Stimulated activated CD4-positive, alpha-beta T cell treated with anti-CD3 and anti-CD28 coated beads, Interleukin-15, amount 100 ng/mL, for 48 hours (primary cell): ENCODE measurements at regions not wholly inside any gene's neighbourhood (a gene's known extent, or its start where the extent isn't known, plus 50 kb on each side); places are given as distances from the start of the nearest gene placed in this dataset.
"Not testable (repeated sequence)": the region's sequence is repeated elsewhere in the genome, so short reads cannot be mapped to it uniquely, and the experiment has no call there.

Experiments used
- DNase-seq, 2 donors: peaks; one replicate each; pipeline ENCODE4 v3.0.0-alpha.2; 2020; ENCODE audit warnings: low read depth in 2 of 2

- DNase-seq: no peak
Measured at GRCh38 chr4:110424144-110424543, 51.8 kb upstream of the ENPEP start.

DNA sequence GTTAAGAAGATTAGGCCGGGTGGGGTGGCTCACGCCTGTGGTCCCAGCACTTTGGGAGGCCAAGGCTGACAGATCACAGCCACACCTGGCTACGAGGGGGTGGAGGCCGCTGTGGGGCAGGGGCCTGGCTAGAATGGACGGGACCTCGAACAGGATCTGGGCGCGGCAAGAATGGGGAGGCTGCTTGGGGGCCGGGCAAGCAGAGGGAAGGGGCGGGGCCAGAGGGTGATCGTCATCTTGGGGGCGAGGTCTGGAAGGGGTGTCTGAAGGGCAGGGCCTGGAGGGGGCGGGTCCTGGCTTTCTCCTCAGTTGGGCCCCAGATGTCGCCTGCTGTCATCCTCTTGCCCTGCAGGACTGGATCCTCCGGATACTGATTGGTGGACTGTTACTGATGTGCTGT lies 57.3 kb upstream of the ENPEP start:
- no peak for DNase-seq

GRCh38 chr4:110417136-110417535 lies 58.8 kb upstream of the ENPEP start:
- DNase-seq: no peak

DNA sequence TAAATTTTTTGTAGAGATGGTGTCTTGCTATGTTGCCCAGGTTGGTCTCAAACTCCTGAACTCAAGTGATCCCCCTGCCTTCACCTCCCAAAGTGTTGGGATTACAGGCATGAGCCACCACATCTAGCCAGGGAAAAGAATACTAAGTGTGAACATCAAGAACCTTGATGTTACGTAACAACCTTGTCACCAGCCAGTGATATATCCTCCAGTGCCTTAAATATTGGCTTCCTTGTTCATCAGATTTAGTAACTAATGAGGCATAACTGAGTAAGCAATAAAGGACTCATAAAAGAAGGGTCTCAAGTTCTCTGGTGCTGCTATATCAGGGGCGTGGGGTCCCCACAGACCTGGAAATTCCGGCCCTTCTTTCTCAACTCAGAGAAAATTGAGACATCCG lies 60.5 kb upstream of the ENPEP start:
- no peak for DNase-seq

DNA sequence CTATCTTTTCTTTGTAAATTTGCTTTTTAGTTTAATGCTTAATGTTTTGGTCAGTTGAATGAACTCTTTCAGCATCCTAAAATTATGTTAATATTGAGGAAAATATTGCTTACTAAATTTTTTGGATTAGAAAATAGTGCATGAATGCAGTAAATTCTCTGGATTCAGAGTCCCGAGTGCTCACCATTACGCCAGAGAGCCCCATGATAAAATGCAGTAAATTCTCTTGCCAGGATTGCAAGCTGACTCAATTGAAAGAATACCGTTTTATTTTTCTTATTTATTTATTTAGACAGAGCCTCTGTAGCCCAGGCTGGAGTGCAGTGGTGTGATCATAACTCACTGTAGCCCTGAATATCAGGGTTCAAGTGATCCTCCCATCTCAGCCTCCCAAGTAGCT lies 60.9 kb upstream of the ENPEP start:
- no peak for DNase-seq

DNA sequence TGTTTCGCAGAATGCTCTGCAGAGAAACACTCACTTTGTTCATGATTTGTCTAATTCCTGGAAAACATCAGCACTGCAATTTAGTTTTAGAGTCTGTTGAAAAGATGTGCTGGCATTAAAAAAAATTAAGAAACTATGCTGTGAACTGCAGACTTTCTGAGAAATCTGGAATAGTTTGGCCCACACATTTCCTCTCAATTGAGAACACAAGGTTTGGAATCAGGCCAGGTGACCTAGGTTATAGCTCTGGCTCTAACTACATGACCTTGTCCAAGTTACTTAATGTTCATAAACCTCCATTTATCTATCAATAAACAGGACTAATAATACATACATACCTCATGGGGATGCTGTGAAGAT lies 61.4 kb upstream of the ENPEP start:
- no peak for DNase-seq

DNA sequence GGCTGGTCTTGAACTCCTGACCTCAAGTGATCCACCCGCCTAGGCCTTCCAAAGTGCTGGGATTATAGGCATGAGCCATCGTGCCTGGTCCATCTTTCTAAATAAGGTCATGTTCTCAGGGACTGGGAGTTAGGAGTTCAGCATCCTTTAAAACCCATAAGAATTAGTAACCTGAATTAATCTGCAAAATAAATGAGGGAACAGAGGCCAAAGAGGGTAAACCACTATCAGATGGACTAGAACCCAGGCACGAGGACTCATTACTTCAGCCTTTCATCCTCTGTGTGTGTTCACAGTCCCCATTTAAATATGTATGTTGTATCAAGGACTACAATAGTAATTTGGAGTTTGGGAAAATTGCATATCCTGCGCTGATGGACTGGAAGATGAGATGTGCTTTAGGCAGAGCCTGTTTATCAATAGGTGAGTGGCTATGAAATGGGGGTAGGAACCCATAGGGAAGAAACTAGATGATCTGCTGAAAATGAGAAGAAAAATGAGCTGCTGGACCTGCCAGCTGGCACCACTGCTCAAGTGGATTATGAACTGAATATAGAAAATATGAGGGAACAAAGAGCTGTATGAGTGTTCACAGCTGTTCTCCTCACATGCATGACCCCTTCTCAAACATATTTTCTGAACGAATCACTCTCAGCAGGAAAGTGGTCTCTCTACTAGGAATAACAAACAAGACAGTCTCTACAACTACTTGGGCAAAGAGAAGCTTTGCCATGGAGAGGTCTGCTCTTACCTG lies 62.0 kb upstream of the ENPEP start:
- DNase-seq: not testable (repeated sequence)

- DNase-seq: no peak
Measured at GRCh38 chr4:110412354-110413065, 63.4 kb upstream of the ENPEP start.

GRCh38 chr4:110411574-110412011 lies 64.4 kb upstream of the ENPEP start:
- no peak for DNase-seq

GRCh38 chr4:110410853-110411573 lies 64.9 kb upstream of the ENPEP start:
- DNase-seq: not testable (repeated sequence)

GRCh38 chr4:110400086-110400485 lies 75.9 kb upstream of the ENPEP start:
- no peak for DNase-seq

GRCh38 chr4:110399046-110399445 lies 76.9 kb upstream of the ENPEP start:
- not testable (repeated sequence) for DNase-seq

DNA sequence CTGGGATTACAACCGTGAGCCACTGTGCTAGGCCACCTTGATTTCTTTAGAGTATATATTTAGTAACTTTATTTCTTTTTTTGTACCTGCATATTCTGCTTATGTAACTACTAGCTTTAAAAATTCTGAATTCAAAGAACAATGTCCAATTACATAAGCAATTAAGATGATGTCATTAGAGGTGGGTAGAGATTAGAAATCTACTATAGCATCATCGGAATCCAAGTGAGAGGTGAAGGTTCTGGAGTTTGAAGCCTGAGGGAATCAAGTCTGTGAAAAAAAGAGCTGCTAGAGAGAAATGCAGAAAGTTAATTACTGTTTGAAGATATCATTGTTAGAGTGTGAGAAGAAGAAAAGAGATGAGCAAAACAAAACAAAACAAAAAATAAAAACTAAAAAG lies 79.0 kb upstream of the ENPEP start:
- no peak for DNase-seq

- no peak for DNase-seq
Measured at GRCh38 chr4:110395421-110395820, 80.5 kb upstream of the ENPEP start.

- DNase-seq: no peak
Measured at GRCh38 chr4:110394871-110395270, 81.1 kb upstream of the ENPEP start.

DNA sequence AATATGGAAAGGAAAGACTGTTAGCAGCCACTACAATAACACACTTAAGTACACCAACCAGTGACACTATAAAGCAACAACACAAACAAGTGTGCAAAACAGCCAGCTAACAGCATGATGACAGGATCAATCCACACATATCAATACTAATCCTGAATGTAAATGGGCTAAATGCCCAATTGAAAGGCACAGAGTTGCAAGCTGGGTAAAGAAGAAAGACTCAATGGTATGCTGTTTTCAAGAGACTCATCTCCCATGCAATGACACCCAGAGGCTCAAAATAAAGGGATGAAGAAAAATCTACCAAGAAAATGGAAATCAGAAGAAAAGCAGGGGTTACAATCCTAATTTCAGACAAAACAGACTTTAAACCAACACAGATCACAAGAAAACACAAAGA lies 94.2 kb upstream of the ENPEP start:
- DNase-seq: no peak

DNA sequence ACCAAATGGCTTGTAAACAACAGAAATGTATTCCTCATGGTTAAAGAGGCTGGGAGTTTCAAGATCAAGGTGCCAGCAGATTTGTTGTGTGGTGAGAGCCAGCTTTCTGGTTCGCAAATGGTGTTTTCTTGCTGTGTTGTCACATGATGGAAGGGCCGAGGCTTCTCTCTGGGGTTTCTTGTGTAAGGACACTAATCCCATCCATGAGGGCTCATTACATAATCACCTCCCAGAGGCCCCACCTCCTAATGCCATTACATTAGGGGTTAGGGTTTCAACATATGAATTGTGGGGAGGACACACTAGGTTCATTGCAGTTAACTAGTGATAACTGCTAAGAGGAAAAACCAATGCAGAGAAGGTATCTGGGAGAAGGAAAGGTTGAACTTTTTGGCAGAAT lies 103.5 kb upstream of the ENPEP start:
- DNase-seq: no peak

DNA sequence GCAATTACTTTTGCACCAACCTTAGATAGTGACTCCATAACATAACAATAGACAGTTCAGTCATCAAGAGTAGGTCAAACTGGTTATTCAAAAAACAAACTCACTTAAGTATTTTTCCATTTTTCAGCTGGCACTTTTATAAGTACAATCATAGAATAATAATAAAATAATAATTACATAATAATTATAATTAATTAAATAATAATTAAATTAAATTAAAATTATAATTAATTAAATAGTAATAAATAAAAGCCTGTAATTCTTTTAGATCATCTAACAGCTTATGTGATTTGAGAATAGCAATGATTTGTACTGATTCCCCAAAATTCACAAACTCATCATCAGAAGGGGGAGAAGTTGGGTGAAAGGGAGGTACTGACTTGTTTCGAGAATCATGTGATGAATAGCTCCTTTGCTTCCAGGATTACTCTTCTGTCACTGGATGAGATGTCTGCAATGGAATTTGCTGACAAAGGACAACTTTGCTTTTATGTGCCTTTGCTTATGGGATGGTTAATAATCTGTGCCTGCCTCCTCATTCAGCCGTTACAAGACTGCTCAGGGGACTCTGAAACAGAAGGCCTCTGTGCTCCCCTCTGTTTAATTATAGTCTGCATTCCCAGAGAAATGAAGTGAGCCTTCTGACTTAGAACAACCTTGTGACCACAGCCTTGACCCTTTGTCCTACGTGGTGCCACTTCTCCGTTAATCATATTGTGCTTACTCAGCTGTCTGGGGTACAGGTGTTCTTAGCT lies 104.8 kb upstream of the ENPEP start:
- DNase-seq: no peak

- no peak for DNase-seq
Measured at GRCh38 chr4:110368409-110368808, 107.5 kb upstream of the ENPEP start.

DNA sequence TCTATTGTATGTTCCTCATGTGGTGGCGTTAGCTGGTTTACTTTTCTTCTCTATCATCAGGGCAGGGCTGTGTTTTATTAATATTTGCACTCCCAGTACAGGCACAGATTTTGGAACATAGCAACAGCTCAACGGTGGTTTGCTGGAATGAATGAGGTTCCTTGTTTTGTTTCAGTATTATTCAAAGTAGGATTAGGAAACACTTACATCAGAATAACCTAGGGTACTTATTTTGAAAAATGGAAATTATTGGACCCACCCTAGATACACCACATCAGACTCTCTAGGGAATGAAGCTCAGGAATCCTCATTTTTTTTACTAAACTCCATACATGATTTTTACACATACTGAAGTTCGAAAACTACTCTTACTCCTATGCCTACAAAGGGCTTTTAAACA lies 108.8 kb upstream of the ENPEP start:
- no peak for DNase-seq

DNA sequence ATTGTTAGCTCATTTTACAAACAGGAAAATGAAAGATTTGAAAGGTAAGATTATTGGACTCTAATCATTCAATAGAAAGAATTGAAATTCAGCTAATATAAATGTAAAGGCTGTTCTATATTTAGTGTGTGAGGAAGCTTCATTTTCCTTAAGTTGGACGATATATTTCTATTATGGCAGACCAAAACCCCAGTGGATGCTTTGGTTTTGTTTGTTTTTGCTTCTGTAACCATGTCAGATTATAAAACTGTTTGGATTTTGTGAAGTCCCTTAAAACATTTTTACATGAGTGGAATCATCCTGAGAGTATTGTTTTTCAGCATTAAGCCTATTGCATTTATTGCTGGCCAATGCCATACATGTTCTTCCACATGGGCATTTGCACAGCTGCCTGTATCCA lies 110.2 kb upstream of the ENPEP start:
- DNase-seq: no peak

- DNase-seq: no peak
Measured at GRCh38 chr4:110364911-110365520, 110.9 kb upstream of the ENPEP start.
